WTC11 (cell line): ENCODE measurements at regions not wholly inside any gene's neighbourhood (a gene's known extent, or its start where the extent isn't known, plus 50 kb on each side); places are given as distances from the start of the nearest gene placed in this dataset.

Source experiments
- ATAC-seq: fragments of 200-7000 bp; cut with Tn5 transposase; 2 replicates; pipeline ENCODE4 v1.10.0; 2021; ENCODE audit warnings: mild to moderate bottlenecking, moderate library complexity
- CTCF ChIA-PET: fragments of 300-600 bp; sonication (Branson Sonifier 250); formaldehyde crosslinking; loops from one replicate; lab custom pipeline; 2021; ENCODE audit warnings: antibody characterized with exemption; lab: Charles Lee
- POLR2A ChIA-PET: fragments of 350-600 bp; sonication (Branson Sonifier 250); formaldehyde crosslinking; loops from one replicate; lab custom pipeline; 2021; ENCODE audit warnings: antibody characterized with exemption; lab: Charles Lee
- DNase-seq: peaks from one replicate; pipeline ENCODE4 v3.0.0; 2021; ENCODE audit warnings: low spot score
- H3K27ac Mint-ChIP-seq: 2 replicates; pipeline ENCODE4 v1.8.0; 2021; ENCODE audit warnings: mixed read lengths
- H3K27me3 Mint-ChIP-seq: 2 replicates; pipeline ENCODE4 v1.8.0; 2021; ENCODE audit warnings: low read depth, mild to moderate bottlenecking, moderate library complexity, mixed read lengths
- H3K36me3 Mint-ChIP-seq: 2 replicates; pipeline ENCODE4 v1.8.0; 2021; ENCODE audit warnings: mixed read lengths
- H3K4me1 Mint-ChIP-seq: 2 replicates; pipeline ENCODE4 v1.8.0; 2022; ENCODE audit warnings: mixed read lengths
- H3K4me3 Mint-ChIP-seq: 2 replicates; pipeline ENCODE4 v1.8.0; 2021; ENCODE audit warnings: mild to moderate bottlenecking, moderate library complexity, mixed read lengths
- H3K9me3 Mint-ChIP-seq: 2 replicates; pipeline ENCODE4 v1.8.0; 2021; ENCODE audit warnings: mixed read lengths
- ETV6 ChIP-seq: sonication (generic); formaldehyde crosslinking; IDR thresholded peaks from 2 replicates; pipeline ENCODE4 v1.8.1; 2022; ENCODE audit warnings: mild to moderate bottlenecking, missing genetic modification reagents
- HMGA2 ChIP-seq: fragments of 250-450 bp; sonication (Bioruptor Pico); IDR thresholded peaks from 2 replicates; pipeline ENCODE4 v1.4.0; 2021; ENCODE audit warnings: mild to moderate bottlenecking, moderate library complexity
- JUN ChIP-seq: sonication (generic); formaldehyde crosslinking; IDR thresholded peaks from 2 replicates; pipeline ENCODE4 v1.8.0; 2023; ENCODE audit warnings: mild to moderate bottlenecking, missing genetic modification reagents
- MXD4 ChIP-seq: fragments of 250-450 bp; sonication (Bioruptor Pico); IDR thresholded peaks from 2 replicates; pipeline ENCODE4 v1.8.0; 2021; ENCODE audit warnings: mild to moderate bottlenecking, moderate library complexity, borderline replicate concordance
- NFE2L1 ChIP-seq: sonication (generic); formaldehyde crosslinking; IDR thresholded peaks from 2 replicates; pipeline ENCODE4 v1.8.1; 2023; ENCODE audit warnings: missing genetic modification reagents
- SMAD4 ChIP-seq: sonication (generic); formaldehyde crosslinking; IDR thresholded peaks from 2 replicates; pipeline ENCODE4 v1.8.0; 2022; ENCODE audit warnings: mild to moderate bottlenecking, missing genetic modification reagents
- TF ChIP-seq, protein P1 (sequence below): sonication (generic); formaldehyde crosslinking; IDR thresholded peaks from 2 replicates; pipeline ENCODE4 v1.8.0; 2022; ENCODE audit warnings: missing genetic modification reagents
- TF ChIP-seq, protein P2 (sequence below): fragments of 250-450 bp; sonication (Bioruptor Pico); IDR thresholded peaks from 2 replicates; pipeline ENCODE4 v1.8.0; 2021; ENCODE audit warnings: mild to moderate bottlenecking
- TF ChIP-seq, protein P3 (sequence below): fragments of 250-450 bp; sonication (Bioruptor Pico); IDR thresholded peaks from 2 replicates; pipeline ENCODE4 v1.9.0; 2021; ENCODE audit warnings: mild to moderate bottlenecking
- TF ChIP-seq, protein P4 (sequence below): sonication (generic); formaldehyde crosslinking; IDR thresholded peaks from 2 replicates; pipeline ENCODE4 v1.8.0; 2023; ENCODE audit warnings: missing genetic modification reagents, mild to moderate bottlenecking, borderline replicate concordance
- TF ChIP-seq, protein P5 (sequence below): fragments of 250-450 bp; sonication (Bioruptor Pico); IDR thresholded peaks from 2 replicates; pipeline ENCODE4 v1.9.0; 2021; ENCODE audit warnings: moderate library complexity, mild to moderate bottlenecking, inconsistent platforms, borderline replicate concordance
- TF ChIP-seq, protein P6 (sequence below): fragments of 200-600 bp; IDR thresholded peaks from 2 replicates; pipeline ENCODE4 v1.8.0; 2022; ENCODE audit warnings: antibody characterized with exemption
- TF ChIP-seq, protein P7 (sequence below): fragments of 250-450 bp; sonication (Bioruptor Pico); IDR thresholded peaks from 2 replicates; pipeline ENCODE4 v2.1.2; 2022; ENCODE audit warnings: mild to moderate bottlenecking, moderate library complexity

DNA sequence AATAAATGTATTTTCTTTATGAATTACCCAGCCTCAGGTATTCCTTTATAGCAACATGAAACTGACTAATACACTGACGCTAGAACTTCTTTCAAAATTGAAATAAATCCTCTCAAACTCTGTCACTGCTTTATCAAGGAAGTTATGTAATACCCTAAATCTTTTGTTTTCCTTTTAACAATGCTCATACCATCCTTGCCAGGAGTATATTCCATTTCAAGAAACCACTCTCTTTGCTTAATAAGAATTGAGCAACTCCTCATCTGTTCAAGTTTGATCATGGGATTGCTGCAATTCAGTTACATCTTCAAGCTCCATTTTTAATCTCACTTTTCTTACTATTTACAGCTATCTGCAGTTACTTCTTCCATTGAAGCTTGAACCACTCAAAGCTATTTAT is 707.6 kb upstream of the MARCKS start:
- POLR2A ChIA-PET, result no interaction called here
- TF ChIP-seq, protein P1, sequence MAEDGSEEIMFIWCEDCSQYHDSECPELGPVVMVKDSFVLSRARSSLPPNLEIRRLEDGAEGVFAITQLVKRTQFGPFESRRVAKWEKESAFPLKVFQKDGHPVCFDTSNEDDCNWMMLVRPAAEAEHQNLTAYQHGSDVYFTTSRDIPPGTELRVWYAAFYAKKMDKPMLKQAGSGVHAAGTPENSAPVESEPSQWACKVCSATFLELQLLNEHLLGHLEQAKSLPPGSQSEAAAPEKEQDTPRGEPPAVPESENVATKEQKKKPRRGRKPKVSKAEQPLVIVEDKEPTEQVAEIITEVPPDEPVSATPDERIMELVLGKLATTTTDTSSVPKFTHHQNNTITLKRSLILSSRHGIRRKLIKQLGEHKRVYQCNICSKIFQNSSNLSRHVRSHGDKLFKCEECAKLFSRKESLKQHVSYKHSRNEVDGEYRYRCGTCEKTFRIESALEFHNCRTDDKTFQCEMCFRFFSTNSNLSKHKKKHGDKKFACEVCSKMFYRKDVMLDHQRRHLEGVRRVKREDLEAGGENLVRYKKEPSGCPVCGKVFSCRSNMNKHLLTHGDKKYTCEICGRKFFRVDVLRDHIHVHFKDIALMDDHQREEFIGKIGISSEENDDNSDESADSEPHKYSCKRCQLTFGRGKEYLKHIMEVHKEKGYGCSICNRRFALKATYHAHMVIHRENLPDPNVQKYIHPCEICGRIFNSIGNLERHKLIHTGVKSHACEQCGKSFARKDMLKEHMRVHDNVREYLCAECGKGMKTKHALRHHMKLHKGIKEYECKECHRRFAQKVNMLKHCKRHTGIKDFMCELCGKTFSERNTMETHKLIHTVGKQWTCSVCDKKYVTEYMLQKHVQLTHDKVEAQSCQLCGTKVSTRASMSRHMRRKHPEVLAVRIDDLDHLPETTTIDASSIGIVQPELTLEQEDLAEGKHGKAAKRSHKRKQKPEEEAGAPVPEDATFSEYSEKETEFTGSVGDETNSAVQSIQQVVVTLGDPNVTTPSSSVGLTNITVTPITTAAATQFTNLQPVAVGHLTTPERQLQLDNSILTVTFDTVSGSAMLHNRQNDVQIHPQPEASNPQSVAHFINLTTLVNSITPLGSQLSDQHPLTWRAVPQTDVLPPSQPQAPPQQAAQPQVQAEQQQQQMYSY (CRISPR knock-in tag), result no peak
- no peak for TF ChIP-seq SMAD4 (CRISPR knock-in tag)
- TF ChIP-seq JUN (CRISPR knock-in tag), result no peak
- no peak for TF ChIP-seq NFE2L1
- TF ChIP-seq, protein P2, sequence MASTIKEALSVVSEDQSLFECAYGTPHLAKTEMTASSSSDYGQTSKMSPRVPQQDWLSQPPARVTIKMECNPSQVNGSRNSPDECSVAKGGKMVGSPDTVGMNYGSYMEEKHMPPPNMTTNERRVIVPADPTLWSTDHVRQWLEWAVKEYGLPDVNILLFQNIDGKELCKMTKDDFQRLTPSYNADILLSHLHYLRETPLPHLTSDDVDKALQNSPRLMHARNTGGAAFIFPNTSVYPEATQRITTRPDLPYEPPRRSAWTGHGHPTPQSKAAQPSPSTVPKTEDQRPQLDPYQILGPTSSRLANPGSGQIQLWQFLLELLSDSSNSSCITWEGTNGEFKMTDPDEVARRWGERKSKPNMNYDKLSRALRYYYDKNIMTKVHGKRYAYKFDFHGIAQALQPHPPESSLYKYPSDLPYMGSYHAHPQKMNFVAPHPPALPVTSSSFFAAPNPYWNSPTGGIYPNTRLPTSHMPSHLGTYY (CRISPR knock-in tag), result no peak
- TF ChIP-seq MXD4 (CRISPR knock-in tag), result no peak
- no peak for TF ChIP-seq HMGA2 (CRISPR knock-in tag)
- peaks cover 24% of the 10 kb centered on the region for H3K9me3 Mint-ChIP-seq
- H3K4me3 Mint-ChIP-seq, result no peak overlapping the region
- peaks cover 2% of the 10 kb centered on the region for H3K4me1 Mint-ChIP-seq
- ATAC-seq (no peak), DNase-seq (no peak)
- H3K36me3 Mint-ChIP-seq, result peaks cover 3% of the 10 kb centered on the region; the same call in 1 of the 2 replicates
- no peak overlapping the region for H3K27ac Mint-ChIP-seq
- no peaks in the 10 kb centered on the region for H3K27me3 Mint-ChIP-seq
- CTCF ChIA-PET, result no interaction called here

DNA sequence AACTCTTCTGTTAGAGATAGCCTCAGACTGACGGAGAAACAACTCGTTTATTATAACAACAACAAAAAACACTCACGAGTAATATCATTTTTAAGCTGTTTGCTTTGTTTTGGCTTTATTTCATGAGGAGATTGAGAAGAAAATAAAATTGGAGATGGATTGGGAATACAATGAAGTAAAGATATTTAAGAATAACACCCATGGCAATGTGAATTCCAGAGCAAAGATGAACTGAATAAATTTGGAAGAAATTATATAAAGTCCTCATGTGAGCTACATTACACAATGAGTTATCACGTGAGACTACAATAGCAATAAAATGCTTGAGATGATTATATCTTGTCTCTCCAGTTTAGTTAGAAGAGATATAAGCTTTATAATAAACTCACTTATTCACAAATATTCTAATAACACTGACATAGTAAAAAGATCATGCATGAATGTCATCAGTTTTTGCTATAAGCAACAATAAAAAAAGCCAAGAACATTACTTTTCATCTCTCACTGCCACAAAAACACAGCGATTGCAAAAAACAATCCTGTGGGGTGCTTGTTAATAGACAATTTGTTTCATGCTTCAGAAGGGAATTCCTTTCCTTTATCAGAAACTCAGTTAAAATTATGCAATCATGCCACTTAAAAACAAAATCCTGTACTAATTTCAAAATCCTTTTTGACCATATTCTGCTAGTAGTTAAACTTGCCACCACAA is 696.7 kb upstream of the MARCKS start:
- no peak for ATAC-seq
- Mint-ChIP-seq H3K4me3 (no peak overlapping the region), H3K27me3 (no peaks in the 10 kb centered on the region), H3K9me3 (no peaks in the 10 kb centered on the region), H3K36me3 (no peaks in the 10 kb centered on the region), H3K4me1 (no peaks in the 10 kb centered on the region), H3K27ac (no peak overlapping the region)
- POLR2A ChIA-PET, result no interaction called here
- CTCF ChIA-PET, result no interaction called here
- DNase-seq, result no peak
- TF ChIP-seq, protein P3, sequence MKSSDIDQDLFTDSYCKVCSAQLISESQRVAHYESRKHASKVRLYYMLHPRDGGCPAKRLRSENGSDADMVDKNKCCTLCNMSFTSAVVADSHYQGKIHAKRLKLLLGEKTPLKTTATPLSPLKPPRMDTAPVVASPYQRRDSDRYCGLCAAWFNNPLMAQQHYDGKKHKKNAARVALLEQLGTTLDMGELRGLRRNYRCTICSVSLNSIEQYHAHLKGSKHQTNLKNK (CRISPR knock-in tag), result no peak
- TF ChIP-seq, protein P2 (CRISPR knock-in tag), result no peak

DNA sequence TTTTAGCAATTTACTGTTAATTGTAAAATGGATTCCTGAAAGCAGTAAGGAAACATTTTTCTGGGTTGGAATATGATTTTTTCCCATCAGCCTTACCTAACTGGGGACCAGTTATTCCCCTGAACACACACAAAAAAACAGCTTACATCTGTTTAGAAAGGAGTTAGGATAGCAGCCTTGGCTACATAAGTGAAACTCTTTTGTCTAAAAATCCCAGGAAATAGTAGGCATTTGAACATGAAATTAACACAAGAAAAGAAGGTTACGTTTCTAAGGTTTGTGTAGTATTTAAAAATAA is 696.2 kb upstream of the MARCKS start:
- CTCF ChIA-PET, result no interaction called here
- no peaks in the 10 kb centered on the region for H3K36me3 Mint-ChIP-seq
- no peak overlapping the region for H3K27ac Mint-ChIP-seq
- TF ChIP-seq ETV6 (CRISPR knock-in tag), result no peak
- H3K4me1 Mint-ChIP-seq, result no peaks in the 10 kb centered on the region
- POLR2A ChIA-PET, result no interaction called here
- H3K4me3 Mint-ChIP-seq, result no peak overlapping the region
- no peaks in the 10 kb centered on the region for H3K9me3 Mint-ChIP-seq
- H3K27me3 Mint-ChIP-seq, result no peaks in the 10 kb centered on the region
- ATAC-seq (no peak), DNase-seq (no peak)

DNA sequence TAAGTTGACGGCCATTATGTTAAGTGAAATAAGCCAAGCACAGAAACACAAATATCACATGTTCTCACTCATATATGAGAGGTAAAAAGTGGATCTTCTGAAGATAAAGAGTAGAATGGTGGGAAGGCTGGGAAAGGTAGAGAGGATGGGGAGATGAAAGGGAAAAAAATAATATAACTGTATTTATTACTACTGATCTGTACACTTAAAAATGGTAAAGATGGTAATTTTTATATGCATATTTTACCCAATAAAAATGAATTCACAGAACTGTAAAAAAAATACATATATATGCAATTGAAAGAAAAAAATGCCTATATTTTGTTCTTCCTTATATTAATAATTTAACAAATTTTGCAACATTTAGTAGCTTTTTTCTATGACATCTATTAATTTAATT is 694.4 kb upstream of the MARCKS start:
- no peak for DNase-seq
- H3K4me1 Mint-ChIP-seq, result no peaks in the 10 kb centered on the region
- H3K4me3 Mint-ChIP-seq, result no peak overlapping the region
- H3K36me3 Mint-ChIP-seq, result no peaks in the 10 kb centered on the region
- CTCF ChIA-PET, result no interaction called here
- no peak overlapping the region for H3K27ac Mint-ChIP-seq
- no peaks in the 10 kb centered on the region for H3K9me3 Mint-ChIP-seq
- POLR2A ChIA-PET, result no interaction called here
- no peak for ATAC-seq
- H3K27me3 Mint-ChIP-seq, result no peaks in the 10 kb centered on the region
- TF ChIP-seq, protein P4, sequence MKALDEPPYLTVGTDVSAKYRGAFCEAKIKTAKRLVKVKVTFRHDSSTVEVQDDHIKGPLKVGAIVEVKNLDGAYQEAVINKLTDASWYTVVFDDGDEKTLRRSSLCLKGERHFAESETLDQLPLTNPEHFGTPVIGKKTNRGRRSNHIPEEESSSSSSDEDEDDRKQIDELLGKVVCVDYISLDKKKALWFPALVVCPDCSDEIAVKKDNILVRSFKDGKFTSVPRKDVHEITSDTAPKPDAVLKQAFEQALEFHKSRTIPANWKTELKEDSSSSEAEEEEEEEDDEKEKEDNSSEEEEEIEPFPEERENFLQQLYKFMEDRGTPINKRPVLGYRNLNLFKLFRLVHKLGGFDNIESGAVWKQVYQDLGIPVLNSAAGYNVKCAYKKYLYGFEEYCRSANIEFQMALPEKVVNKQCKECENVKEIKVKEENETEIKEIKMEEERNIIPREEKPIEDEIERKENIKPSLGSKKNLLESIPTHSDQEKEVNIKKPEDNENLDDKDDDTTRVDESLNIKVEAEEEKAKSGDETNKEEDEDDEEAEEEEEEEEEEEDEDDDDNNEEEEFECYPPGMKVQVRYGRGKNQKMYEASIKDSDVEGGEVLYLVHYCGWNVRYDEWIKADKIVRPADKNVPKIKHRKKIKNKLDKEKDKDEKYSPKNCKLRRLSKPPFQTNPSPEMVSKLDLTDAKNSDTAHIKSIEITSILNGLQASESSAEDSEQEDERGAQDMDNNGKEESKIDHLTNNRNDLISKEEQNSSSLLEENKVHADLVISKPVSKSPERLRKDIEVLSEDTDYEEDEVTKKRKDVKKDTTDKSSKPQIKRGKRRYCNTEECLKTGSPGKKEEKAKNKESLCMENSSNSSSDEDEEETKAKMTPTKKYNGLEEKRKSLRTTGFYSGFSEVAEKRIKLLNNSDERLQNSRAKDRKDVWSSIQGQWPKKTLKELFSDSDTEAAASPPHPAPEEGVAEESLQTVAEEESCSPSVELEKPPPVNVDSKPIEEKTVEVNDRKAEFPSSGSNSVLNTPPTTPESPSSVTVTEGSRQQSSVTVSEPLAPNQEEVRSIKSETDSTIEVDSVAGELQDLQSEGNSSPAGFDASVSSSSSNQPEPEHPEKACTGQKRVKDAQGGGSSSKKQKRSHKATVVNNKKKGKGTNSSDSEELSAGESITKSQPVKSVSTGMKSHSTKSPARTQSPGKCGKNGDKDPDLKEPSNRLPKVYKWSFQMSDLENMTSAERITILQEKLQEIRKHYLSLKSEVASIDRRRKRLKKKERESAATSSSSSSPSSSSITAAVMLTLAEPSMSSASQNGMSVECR (CRISPR knock-in tag), result no peak
- TF ChIP-seq, protein P5, sequence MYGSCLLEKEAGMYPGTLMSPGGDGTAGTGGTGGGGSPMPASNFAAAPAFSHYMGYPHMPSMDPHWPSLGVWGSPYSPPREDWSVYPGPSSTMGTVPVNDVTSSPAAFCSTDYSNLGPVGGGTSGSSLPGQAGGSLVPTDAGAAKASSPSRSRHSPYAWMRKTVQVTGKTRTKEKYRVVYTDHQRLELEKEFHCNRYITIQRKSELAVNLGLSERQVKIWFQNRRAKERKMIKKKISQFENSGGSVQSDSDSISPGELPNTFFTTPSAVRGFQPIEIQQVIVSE (CRISPR knock-in tag), result no peak
- TF ChIP-seq, protein P6, sequence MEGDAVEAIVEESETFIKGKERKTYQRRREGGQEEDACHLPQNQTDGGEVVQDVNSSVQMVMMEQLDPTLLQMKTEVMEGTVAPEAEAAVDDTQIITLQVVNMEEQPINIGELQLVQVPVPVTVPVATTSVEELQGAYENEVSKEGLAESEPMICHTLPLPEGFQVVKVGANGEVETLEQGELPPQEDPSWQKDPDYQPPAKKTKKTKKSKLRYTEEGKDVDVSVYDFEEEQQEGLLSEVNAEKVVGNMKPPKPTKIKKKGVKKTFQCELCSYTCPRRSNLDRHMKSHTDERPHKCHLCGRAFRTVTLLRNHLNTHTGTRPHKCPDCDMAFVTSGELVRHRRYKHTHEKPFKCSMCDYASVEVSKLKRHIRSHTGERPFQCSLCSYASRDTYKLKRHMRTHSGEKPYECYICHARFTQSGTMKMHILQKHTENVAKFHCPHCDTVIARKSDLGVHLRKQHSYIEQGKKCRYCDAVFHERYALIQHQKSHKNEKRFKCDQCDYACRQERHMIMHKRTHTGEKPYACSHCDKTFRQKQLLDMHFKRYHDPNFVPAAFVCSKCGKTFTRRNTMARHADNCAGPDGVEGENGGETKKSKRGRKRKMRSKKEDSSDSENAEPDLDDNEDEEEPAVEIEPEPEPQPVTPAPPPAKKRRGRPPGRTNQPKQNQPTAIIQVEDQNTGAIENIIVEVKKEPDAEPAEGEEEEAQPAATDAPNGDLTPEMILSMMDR, result no peak
- TF ChIP-seq, protein P7, sequence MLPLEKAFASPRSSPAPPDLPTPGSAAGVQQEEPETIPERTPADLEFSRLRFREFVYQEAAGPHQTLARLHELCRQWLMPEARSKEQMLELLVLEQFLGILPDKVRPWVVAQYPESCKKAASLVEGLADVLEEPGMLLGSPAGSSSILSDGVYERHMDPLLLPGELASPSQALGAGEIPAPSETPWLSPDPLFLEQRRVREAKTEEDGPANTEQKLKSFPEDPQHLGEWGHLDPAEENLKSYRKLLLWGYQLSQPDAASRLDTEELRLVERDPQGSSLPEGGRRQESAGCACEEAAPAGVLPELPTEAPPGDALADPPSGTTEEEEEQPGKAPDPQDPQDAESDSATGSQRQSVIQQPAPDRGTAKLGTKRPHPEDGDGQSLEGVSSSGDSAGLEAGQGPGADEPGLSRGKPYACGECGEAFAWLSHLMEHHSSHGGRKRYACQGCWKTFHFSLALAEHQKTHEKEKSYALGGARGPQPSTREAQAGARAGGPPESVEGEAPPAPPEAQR (CRISPR knock-in tag), result no peak
